GM21529 (cell line): ENCODE measurements at regions not wholly inside any gene's neighbourhood (a gene's known extent, or its start where the extent isn't known, plus 50 kb on each side); places are given as distances from the start of the nearest gene placed in this dataset.
"Not testable (repeated sequence)": the region's sequence is repeated elsewhere in the genome, so short reads cannot be mapped to it uniquely, and the experiment has no call there.

ENCODE experiments used
- ATAC-seq: cut with Tn5 transposase; IDR thresholded peaks from one replicate; pipeline ENCODE4 v1.9.1; 2021; ENCODE audit not compliant: unreplicated experiment

DNA sequence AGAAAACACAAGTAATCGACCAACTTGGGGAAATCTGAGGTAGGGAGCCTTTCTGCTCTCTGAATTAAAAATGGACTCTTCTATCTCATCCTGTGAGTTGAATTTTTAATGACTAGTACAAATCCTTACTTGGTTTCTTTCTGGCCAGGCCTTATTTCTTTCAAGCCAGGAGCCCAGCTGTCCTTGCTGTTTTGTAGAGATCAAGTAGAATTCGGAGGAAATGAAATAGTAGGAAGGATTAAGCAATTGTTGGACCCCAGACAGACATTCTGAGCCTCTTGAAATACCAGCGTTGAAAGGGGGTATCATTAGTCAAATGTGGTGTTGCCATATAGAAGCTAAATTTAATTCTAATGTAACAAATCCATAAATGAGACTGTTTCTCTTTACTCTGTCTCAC lies 53.7 kb upstream of the SMIM15 start:
- ATAC-seq: no peak

DNA sequence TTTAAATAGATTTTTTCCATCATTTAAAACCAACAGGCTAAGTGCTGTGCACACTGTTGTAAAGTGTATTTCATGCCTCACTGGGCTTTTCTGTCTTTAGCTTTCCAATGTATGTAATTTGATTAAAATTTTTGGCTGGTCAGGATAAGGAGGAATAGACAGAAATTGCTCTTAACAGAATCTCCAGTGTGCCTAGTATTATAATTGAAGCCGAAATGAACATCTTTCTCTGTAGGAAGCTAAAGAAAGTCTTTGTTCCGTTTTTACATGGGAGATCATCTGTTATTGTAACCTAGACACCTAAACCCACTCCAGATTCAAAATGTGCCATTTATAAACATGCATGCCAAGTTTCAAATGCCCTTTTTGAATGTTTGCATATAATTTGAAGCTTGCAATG lies 54.5 kb upstream of the SMIM15 start:
- no peak for ATAC-seq

DNA sequence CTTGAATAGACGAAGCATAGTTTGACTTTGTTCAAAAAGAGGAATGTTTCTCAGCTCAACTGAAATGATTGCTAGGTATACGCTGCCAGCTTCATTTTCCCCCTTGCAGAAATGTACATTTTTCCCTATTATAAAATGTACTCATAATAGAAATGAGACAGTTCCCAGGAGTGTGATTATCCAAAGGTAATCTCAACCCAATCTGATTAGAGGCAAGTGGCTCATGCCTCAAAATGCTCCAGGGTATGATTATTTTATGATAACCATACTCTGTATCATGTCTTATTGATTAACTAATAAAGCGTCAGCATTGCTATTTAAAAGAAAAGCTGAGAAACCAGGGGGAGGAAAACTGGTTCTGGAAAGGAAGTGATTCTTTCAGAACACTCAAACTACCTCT lies 54.9 kb upstream of the SMIM15 start:
- ATAC-seq: no peak

DNA sequence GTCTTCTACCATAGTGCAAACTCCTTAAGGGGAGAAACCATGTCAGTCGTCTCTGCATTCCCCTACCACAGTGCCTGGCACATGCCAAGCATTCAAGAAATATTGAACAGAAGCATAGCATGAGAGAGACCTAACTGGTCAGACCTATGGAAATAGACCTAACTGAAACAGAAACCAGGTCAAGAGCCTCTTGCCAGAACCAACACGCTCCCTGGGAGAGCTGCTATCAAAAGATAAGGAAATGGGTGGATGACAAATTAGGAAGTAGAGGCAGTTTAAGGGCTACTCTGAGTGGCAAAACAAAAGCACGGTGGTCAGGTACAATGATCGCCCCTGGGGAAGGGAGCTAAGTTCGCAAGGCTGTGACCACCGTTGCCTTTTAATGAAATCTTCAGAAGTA lies 66.0 kb upstream of the SMIM15 start:
- ATAC-seq: no peak

DNA sequence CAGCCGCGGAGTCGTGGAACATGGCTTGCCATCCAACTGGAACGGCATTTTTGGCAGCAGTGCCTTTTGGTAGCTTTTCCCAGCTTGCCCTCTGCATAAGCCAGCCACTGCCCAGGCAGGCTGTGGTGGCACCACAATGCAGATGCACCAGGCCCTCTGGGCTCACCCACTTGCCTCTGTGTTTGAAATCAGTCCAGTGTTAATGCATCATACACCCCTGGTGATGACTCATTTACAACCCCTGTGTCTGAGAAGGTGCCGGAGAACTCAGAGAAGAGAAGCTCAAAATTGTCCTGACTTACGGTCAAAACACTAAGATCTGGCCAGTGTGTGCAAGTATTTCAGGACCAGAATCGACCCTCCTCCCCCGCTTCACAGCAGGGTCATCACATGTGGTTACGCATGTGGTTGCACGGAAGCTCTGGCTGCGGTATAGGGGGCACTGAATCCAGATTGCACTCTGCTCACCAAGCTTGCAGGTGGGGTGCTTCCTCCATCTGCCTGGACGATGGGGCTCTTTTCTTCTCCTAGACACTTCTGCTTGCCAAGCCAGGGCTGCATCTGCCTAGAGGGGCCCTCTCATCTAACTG lies 66.5 kb upstream of the SMIM15 start:
- peak; percentile 52 for ATAC-seq

- no peak for ATAC-seq
Observed at GRCh38 chr5:61229416-61229815, 67.1 kb upstream of the SMIM15 start.

- no peak for ATAC-seq
Observed at GRCh38 chr5:61230492-61230891, 68.2 kb upstream of the SMIM15 start.

DNA sequence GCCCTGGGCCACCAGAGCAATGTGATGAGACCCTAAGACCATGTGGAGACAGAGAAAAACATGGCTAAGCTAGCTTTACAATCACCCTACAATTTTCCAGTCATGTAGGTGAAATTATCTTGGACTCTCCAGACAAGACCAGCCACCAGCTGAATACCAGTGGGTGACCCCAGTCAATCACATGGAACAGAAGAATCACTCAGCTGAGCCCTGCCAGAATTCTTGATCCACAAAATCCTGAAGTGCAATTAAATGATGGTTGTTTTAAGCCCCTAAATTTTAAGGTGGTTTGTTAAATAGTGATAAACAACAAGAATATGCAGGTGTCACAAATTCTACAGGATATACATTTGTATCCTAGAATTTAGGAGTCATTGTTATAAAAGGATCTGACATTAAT lies 69.5 kb upstream of the SMIM15 start:
- no peak for ATAC-seq

DNA sequence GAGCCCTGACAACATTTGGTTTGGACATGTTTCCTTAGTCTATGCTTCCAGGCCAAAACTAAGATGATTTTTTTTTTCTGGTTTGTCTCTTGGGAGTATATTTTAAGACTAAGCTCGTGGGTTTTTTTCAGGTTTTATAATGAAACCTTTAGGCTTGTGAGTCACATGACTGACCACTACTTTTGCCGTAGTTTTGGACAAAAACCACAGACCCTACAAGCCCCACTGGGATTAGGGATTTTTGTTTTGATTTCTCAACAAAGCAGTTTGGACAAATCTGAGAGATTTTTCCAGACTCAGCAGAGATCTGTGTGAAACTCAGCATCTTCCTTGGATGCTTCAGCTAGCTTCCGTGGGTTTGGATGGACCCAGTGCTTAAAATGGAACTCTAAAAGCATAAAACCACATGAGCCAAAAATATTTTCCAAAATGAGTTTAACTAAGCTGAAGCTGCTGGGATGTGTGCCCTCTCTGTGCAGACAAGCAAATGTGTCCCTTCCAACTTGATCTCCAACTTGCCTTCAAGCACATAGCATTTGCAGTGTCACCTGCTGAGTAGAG lies 70.3 kb upstream of the SMIM15 start:
- no peak for ATAC-seq

GRCh38 chr5:61234019-61234418 lies 71.8 kb upstream of the SMIM15 start:
- ATAC-seq: no peak

DNA sequence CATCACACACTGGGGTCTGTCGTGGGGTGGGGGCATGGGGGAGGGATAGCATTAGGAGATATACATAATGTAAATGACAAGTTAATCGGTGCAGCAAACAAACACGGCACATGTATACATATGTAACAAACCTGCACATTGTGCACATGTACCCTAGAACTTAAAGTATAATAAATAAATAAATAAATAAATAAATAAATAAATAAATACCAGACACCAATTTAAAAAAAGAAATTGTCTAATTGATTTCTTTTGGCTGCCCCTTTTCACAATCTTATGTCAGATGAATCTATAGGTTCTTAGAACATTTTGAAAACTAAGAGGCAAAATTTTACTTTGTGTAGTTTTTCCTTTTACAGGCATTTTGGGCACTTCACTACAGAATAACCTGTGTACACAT lies 74.4 kb upstream of the SMIM15 start:
- not testable (repeated sequence) for ATAC-seq

GRCh38 chr5:61245486-61245885 lies 83.2 kb upstream of the SMIM15 start:
- ATAC-seq: no peak

DNA sequence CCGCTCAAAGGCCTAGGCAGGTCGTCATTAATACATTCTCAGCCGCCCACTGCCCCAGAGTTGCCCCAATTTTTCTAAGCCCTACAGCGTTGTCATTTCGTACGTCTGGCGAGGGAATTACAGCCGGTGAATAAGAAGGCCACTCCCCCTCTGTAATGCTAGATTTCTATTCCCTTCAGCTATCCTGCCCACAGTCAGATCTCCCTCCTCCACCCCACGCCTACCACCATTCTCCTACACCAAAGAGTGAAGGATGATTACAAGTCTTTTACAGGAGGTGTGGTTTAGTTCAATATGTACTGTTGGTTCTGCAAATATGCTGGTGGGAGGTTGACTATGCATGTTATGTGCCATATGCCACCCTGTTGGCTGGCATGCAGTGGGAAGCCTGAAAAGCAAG lies 83.7 kb upstream of the SMIM15 start:
- no peak for ATAC-seq

DNA sequence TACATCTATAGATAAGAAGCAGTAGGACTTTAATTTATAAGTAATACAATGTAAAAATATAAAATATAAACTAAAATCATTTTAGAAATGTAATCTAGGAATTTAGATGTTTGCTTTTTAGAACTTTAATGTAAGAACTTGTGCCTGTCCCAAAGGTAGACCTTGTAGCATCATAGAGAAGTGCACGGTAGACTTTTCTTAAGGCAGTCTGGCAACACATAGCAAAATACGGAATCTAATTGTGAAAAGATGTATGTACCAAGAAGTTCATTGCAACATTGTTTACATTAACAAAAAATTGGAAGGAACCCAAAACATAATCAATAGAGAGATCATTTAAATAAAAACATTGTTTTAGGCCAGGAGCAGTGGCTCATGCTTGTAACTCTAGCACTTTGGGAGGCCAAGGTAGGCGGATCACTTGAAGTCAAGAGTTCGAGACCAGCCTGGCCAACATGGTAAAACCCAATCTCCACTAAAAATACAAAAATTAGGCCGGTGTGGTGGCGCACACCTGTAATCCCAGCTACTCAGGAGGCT lies 84.6 kb upstream of the SMIM15 start:
- no peak for ATAC-seq

- ATAC-seq: no peak
Observed at GRCh38 chr5:61251874-61252642, 80.0 kb upstream of the ZSWIM6 start.

- no peak for ATAC-seq
Observed at GRCh38 chr5:61252643-61252925, 79.5 kb upstream of the ZSWIM6 start.

DNA sequence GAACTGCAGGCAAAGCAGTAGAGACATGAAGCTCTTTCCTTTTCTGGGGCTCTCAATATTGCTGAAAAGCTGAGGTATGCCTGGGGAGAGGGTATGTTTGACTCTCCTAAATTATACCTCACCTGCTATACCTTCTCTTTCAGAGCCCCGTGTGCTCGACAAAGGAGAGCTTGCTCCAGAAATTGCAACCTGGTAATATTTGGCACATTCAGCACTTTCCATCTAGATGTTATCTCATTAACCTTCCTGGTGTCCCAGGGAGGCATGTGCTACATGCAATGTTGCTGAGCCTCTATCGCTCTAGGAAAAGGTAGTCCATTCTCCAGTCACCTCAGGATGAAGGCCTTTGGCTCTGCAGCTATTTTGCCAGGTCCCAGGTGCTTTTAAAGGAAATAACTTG lies 78.5 kb upstream of the ZSWIM6 start:
- no peak for ATAC-seq

GRCh38 chr5:61254969-61255555 lies 77.0 kb upstream of the ZSWIM6 start:
- no peak for ATAC-seq

GRCh38 chr5:61256474-61256873 lies 75.6 kb upstream of the ZSWIM6 start:
- no peak for ATAC-seq

DNA sequence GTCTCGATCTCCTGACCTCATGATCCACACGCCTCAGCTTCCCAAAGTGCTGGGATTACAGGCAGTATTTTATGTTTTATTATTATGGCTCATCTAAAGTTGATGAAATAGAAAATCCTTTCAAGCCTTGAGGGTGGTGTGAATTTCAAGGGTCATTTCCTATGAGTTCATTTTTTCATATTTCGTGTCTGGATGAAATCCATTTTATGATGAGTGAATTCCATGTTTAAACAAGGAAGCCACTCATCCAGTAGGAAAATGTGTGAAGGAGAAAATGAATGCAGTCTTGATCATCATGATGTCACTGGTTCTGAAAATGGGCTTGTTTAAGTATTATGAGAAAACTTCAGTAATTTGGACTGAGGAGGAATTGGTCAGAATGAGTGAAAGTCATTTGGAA lies 74.6 kb upstream of the ZSWIM6 start:
- no peak for ATAC-seq

GRCh38 chr5:61261136-61261535 lies 70.9 kb upstream of the ZSWIM6 start:
- no peak for ATAC-seq

DNA sequence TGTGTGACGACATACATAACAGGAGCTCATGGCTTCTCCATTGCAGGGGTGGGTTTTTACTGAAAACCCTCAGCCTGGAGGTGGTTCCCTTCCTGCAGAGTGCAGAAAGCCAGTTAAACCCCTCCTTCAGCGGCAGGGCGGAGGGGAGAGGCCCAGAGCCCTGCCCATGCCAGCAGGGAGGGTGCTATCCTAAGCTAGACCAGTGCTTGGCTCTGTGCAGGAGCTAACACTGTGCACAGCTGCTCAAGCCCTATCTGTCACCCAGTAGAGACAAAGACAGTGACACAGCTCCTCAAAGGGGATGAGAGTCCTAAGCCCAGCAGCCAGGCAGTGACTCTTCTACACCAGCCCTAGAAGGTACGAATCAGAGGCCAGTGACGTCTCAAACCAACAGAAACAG lies 70.0 kb upstream of the ZSWIM6 start:
- ATAC-seq: no peak
